A673 (cell line): ENCODE measurements at regions not wholly inside any gene's neighbourhood (a gene's known extent, or its start where the extent isn't known, plus 50 kb on each side); places are given as distances from the start of the nearest gene placed in this dataset.

Experiments
- CTCF ChIP-seq: fragments of 300-800, 200-600 bp; sonication (generic); conservative IDR thresholded peaks from 2 replicates; pipeline ENCODE4 v1.5.1; 2017; ENCODE audit warnings: low read depth, mild to moderate bottlenecking, antibody characterized with exemption, low read length, moderate library complexity, mixed read lengths
- EZH2 ChIP-seq: fragments of 200-600 bp; sonication (generic); IDR thresholded peaks from 2 replicates; pipeline ENCODE4 v1.6.1; 2017; ENCODE audit warnings: borderline replicate concordance, low read depth, mild to moderate bottlenecking, mixed read lengths, antibody characterized with exemption, low read length; ENCODE audit not compliant: poor library complexity, severe bottlenecking

- no peak for TF ChIP-seq CTCF
- no peak for TF ChIP-seq EZH2
Measured at GRCh38 chr5:90047113-90047512, 362.4 kb downstream of the CETN3 start.
